Retinal pigment epithelial cell (primary cell): ENCODE measurements at regions not wholly inside any gene's neighbourhood (a gene's known extent, or its start where the extent isn't known, plus 50 kb on each side); places are given as distances from the start of the nearest gene placed in this dataset.

Experiments used
- DNase-seq: peaks from one replicate; pipeline ENCODE4 v3.0.0-alpha.2; 2010; ENCODE audit warnings: low read depth
- H3K4me3 ChIP-seq: 2 replicates; pipeline ENCODE4 v1.5.1; 2011; ENCODE audit warnings: mild to moderate bottlenecking, low read length, control low read depth, moderate library complexity
- TF ChIP-seq, protein P1 (sequence below): conservative IDR thresholded peaks from 2 replicates; pipeline ENCODE4 v1.5.1; 2011; ENCODE audit warnings: low read depth, low read length, control low read depth, inconsistent platforms

DNA sequence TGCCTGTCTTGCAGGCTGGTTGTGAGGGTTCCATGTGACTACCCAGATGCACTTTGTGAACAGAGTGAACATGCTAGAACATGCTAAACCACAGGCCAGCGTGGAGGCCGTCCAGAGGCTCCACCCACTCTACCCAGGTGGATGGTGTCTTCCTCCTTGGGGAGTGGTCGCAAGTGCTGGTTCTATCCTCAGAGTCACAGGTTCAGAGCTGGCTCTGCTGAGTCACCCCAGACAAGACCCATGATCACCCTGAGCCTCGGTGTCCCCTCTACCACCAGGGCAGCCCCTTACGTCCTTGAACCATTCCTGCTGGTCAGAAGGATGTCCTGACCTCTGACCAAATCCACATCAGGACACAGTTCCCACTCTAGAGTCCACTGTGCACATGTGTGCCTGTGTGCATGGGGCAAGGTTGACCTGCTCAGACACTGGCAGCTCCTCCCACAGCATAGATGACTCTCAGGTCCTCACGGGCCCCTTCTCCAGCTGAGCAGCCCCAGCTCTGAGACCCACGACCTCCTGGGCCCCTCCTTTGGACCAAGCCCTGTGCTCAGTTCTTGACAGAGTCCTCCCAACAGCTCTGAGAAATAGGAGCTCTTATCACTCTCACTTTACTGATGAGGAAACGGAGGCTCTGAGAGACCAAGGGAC is 391.8 kb downstream of the MATN1 start:
- TF ChIP-seq, protein P1, sequence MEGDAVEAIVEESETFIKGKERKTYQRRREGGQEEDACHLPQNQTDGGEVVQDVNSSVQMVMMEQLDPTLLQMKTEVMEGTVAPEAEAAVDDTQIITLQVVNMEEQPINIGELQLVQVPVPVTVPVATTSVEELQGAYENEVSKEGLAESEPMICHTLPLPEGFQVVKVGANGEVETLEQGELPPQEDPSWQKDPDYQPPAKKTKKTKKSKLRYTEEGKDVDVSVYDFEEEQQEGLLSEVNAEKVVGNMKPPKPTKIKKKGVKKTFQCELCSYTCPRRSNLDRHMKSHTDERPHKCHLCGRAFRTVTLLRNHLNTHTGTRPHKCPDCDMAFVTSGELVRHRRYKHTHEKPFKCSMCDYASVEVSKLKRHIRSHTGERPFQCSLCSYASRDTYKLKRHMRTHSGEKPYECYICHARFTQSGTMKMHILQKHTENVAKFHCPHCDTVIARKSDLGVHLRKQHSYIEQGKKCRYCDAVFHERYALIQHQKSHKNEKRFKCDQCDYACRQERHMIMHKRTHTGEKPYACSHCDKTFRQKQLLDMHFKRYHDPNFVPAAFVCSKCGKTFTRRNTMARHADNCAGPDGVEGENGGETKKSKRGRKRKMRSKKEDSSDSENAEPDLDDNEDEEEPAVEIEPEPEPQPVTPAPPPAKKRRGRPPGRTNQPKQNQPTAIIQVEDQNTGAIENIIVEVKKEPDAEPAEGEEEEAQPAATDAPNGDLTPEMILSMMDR, result no peak
- H3K4me3 ChIP-seq, result no peak overlapping the region
- no peak for DNase-seq

DNA sequence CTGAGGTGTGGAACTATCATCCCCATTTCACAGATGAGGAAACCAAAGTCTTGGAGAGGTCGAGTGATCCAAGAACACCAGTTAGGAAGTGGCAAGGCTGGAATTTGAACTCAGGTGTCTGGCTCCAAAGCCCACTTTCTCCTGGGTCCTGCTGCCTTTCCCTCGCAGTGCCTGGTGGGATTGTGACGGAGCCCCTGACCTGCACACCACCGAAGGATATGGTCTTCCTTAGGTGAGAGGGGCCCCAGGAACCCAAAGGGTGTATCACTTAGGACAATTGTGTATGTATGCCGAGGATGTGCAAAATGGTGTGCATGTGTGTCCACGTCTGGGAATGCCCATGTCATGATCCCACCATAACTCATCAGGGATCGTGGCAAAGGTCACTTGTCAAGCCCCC is 392.7 kb downstream of the MATN1 start:
- no peak overlapping the region for H3K4me3 ChIP-seq
- no peak for DNase-seq
- TF ChIP-seq, protein P1, result no peak

DNA sequence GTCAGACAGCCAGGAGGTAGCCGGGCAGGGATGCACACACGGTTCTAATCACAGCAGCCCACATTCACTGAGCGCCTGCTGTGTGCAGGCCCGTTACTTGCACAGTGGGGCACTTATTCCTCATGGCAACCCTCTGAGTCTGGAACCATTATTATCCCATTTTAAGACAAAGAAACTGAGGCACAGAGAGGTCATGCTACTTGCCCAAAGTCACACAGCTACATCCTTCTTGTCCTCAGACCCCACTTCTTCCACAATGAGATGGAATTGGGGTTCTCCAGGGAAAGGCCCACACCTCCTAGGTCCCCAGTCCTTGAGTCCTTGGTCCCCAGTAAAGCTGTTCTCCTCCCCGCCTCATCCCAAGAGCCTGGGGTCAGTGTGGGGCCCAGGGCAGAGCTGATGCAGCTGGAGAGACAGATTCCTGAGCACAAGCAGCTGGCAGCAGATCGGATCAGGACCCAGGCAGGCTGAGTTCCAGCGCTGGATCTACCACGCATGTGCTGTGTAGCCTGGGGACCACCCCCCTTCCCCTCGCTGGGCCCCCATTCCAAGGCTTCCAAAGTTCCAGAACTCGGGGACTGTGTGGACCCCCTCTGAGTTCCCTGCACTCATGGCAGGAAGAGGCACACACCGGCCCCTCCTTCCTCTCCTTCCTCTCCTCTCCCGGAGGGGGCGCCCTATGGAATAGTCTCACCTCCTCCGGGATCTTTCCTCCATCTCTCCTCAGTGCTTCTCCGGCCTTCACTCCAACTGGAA is 393.4 kb downstream of the MATN1 start:
- DNase-seq, result no peak
- H3K4me3 ChIP-seq, result no peak overlapping the region
- TF ChIP-seq, protein P1, result no peak

DNA sequence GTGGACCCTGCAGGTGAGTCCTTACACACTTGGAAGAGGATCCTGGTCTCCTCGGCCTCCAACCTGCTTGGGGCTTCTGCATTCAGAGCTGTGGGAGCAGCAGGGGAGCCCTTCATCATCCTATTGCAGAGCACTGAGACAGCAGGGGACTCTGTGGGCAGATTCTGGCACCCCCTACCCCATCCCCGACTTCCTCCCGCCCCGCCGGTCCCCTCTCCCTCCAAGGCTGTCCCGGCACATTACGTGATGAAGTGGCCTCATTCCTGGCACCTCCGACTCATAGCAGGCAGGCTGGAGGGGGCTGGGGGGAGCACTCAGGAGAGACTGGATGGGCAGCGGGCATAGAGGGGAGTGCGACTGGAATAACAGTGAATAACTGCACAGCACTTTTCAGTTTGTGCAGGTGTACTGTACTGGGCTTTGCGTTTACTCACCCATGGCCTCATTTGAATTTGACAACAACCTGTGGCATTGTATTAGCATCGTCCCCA is 394.1 kb downstream of the MATN1 start:
- no peak overlapping the region for H3K4me3 ChIP-seq
- DNase-seq, result no peak
- TF ChIP-seq, protein P1, result no peak

DNA sequence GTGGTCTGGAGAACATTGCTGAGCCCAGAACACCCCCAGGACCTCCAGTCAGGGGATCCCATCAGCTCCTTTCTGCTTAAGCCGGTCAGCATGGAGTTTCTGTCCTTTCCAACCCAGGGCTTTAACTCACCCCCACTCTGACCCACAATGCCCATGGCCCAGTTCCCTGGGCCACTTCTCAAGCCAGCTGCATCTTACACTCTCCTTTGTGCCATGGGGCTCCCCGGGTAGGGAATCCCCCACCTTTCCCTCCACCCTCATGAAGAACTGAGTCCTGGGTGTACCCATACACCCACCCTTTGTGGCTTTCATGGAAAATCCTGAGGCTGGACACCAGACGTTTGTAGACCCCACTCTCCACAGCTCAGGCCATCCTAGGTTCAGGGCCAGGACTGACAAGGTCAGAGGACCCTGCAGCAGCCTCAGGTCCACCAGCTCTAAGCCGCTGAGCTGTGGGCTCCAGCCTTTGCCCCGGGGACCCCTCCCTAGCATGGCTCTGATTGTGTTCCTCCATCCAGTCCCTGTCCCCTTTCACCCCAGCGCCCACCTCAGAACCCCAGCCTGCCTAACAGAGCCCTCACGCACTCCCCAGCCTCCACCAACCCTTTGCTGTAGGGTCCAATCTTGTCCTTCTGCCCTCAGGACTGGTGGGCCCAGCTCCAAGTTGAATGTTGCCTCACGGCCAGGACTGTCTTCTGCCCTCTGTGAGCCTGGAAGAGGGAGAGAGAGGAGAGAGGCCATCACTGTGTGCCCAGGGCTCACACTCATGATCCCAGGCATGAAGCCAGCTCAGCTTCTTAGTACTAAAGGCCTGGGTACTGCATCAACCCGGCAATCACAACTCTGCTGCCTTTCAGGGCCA is 394.8 kb downstream of the MATN1 start:
- H3K4me3 ChIP-seq, result no peak overlapping the region
- DNase-seq, result no peak
- TF ChIP-seq, protein P1, result no peak

DNA sequence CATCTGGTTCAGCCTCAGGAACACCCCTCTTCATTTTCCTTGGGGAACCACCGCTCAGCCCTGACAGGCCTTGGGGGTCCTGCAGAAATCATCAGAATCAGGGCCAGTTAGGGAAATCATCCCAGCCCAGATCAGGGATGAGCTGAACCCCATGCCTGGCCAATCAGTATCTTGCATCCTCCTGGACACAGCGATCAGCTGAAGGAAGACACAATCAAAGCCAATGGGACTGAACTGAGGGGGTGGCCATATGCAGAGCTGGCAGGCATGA is 395.4 kb downstream of the MATN1 start:
- TF ChIP-seq, protein P1, result no peak
- DNase-seq, result no peak
- no peak overlapping the region for H3K4me3 ChIP-seq
